OCI-LY3 (cell line): ENCODE measurements at regions not wholly inside any gene's neighbourhood (a gene's known extent, or its start where the extent isn't known, plus 50 kb on each side); places are given as distances from the start of the nearest gene placed in this dataset.

Experiments used
- H2AFZ ChIP-seq: fragments of 200-600, 300-600 bp; shearing (Covaris generic); 2 replicates; pipeline ENCODE4 v1.6.0; 2014; ENCODE audit warnings: antibody characterized with exemption, low read depth, low read length
- H3K27ac ChIP-seq: fragments of 200-600, 300-600 bp; sonication (generic); 2 replicates; pipeline ENCODE4 v1.5.1; 2014; ENCODE audit warnings: mild to moderate bottlenecking, low read length, moderate library complexity, mixed read lengths
- H3K27me3 ChIP-seq: fragments of 200-600, 300-600 bp; sonication (generic); 2 replicates; pipeline ENCODE4 v1.6.1; 2014; ENCODE audit warnings: low read depth, low read length, mixed read lengths
- H3K36me3 ChIP-seq: fragments of 200-600, 300-600 bp; sonication (generic); replicated peaks from 2 replicates; pipeline ENCODE3; 2014; ENCODE audit warnings: low read depth, low read length, mixed read lengths
- H3K4me1 ChIP-seq: fragments of 300-600, 200-600 bp; sonication (generic); 2 replicates; pipeline ENCODE4 v1.6.1; 2014; ENCODE audit warnings: low read length, mixed read lengths
- H3K4me2 ChIP-seq: fragments of 200-600, 300-600 bp; sonication (generic); 2 replicates; pipeline ENCODE4 v1.6.1; 2014; ENCODE audit warnings: low read length, mixed read lengths
- H3K4me3 ChIP-seq: fragments of 300-600, 200-600 bp; sonication (generic); 2 replicates; pipeline ENCODE4 v1.5.1; 2014; ENCODE audit warnings: antibody characterized with exemption, mild to moderate bottlenecking, low read length, moderate library complexity
- H3K79me2 ChIP-seq: fragments of 300-600, 200-600 bp; shearing (Covaris generic); 2 replicates; pipeline ENCODE4 v1.6.1; 2014; ENCODE audit warnings: mild to moderate bottlenecking, low read length, mixed read lengths
- H3K9ac ChIP-seq: fragments of 300-600, 200-600 bp; shearing (Covaris generic); 2 replicates; pipeline ENCODE4 v1.6.0; 2014; ENCODE audit warnings: mild to moderate bottlenecking, low read length, moderate library complexity
- H3K9me3 ChIP-seq: fragments of 200-600, 300-600 bp; shearing (Covaris generic); 2 replicates; pipeline ENCODE4 v1.6.1; 2014; ENCODE audit warnings: low read length, mixed read lengths; ENCODE audit not compliant: insufficient read depth
- H4K20me1 ChIP-seq: fragments of 200-600, 300-600 bp; sonication (generic); 2 replicates; pipeline ENCODE4 v1.6.1; 2016; ENCODE audit warnings: low read length, mixed read lengths; ENCODE audit not compliant: insufficient read depth
- CTCF ChIP-seq: fragments of 200-600, 300-600 bp; sonication (generic); IDR thresholded peaks from 2 replicates; pipeline ENCODE4 v1.5.1; 2014; ENCODE audit warnings: antibody characterized with exemption, low read length, low read depth
- EZH2phosphoT487 ChIP-seq: fragments of 200-600 bp; shearing (Covaris generic); IDR thresholded peaks from 2 replicates; pipeline ENCODE4 v1.6.1; 2018; ENCODE audit warnings: antibody characterized with exemption, mixed run types, low read depth

GRCh38 chr17:27083408-27084185 lies 210.3 kb upstream of the WSB1 start:
- TF ChIP-seq CTCF: no peak
- no peak for TF ChIP-seq EZH2phosphoT487
- no peak overlapping the region for H3K4me2 ChIP-seq
- no peak overlapping the region for H3K27ac ChIP-seq
- H3K9ac ChIP-seq: no peak overlapping the region
- no peak overlapping the region for H3K4me3 ChIP-seq
- H2AFZ ChIP-seq: no peak overlapping the region
- H3K4me1 ChIP-seq: no peaks in the 10 kb centered on the region
- H3K9me3 ChIP-seq: no peaks in the 10 kb centered on the region
- H4K20me1 ChIP-seq: no peaks in the 10 kb centered on the region
- no peaks in the 10 kb centered on the region for H3K79me2 ChIP-seq
- no peaks in the 10 kb centered on the region; the same call in 1 of the 2 replicates for H3K27me3 ChIP-seq
- no peaks in the 10 kb centered on the region for H3K36me3 ChIP-seq

- H2AFZ ChIP-seq: no peak overlapping the region
- no peaks in the 10 kb centered on the region for H3K9me3 ChIP-seq
- TF ChIP-seq CTCF (no peak), EZH2phosphoT487 (no peak)
- no peaks in the 10 kb centered on the region for H3K79me2 ChIP-seq
- no peaks in the 10 kb centered on the region for H3K27me3 ChIP-seq
- H3K4me3 ChIP-seq: no peak overlapping the region
- no peak overlapping the region for H3K9ac ChIP-seq
- no peaks in the 10 kb centered on the region for H3K36me3 ChIP-seq
- H3K27ac ChIP-seq: no peak overlapping the region
- H3K4me1 ChIP-seq: no peaks in the 10 kb centered on the region
- H4K20me1 ChIP-seq: no peaks in the 10 kb centered on the region
- H3K4me2 ChIP-seq: no peak overlapping the region
Measured at GRCh38 chr17:27085517-27085916, 208.4 kb upstream of the WSB1 start.

- Histone ChIP-seq H2AFZ (no peak overlapping the region), H3K27me3 (no peaks in the 10 kb centered on the region), H3K36me3 (no peaks in the 10 kb centered on the region), H3K27ac (no peak overlapping the region), H3K4me1 (no peaks in the 10 kb centered on the region), H4K20me1 (no peaks in the 10 kb centered on the region), H3K4me3 (no peak overlapping the region), H3K79me2 (no peaks in the 10 kb centered on the region), H3K9me3 (no peaks in the 10 kb centered on the region), H3K4me2 (no peak overlapping the region), H3K9ac (no peak overlapping the region)
- TF ChIP-seq EZH2phosphoT487 (no peak), CTCF (no peak)
Measured at GRCh38 chr17:27086526-27086925, 207.4 kb upstream of the WSB1 start.

GRCh38 chr17:27087935-27088766 lies 205.8 kb upstream of the WSB1 start:
- no peak overlapping the region for H3K27ac ChIP-seq
- H3K4me2 ChIP-seq: no peak overlapping the region
- no peaks in the 10 kb centered on the region for H4K20me1 ChIP-seq
- H3K36me3 ChIP-seq: no peaks in the 10 kb centered on the region
- H2AFZ ChIP-seq: no peak overlapping the region
- no peak overlapping the region for H3K4me3 ChIP-seq
- no peaks in the 10 kb centered on the region for H3K27me3 ChIP-seq
- no peaks in the 10 kb centered on the region for H3K79me2 ChIP-seq
- no peak for TF ChIP-seq EZH2phosphoT487
- TF ChIP-seq CTCF: no peak
- H3K4me1 ChIP-seq: no peaks in the 10 kb centered on the region
- H3K9me3 ChIP-seq: no peaks in the 10 kb centered on the region
- H3K9ac ChIP-seq: no peak overlapping the region
